ENCODE measurements at regions not wholly inside any gene's neighbourhood (a gene's known extent, or its start where the extent isn't known, plus 50 kb on each side); places are given as distances from the start of the nearest gene placed in this dataset.

DNA sequence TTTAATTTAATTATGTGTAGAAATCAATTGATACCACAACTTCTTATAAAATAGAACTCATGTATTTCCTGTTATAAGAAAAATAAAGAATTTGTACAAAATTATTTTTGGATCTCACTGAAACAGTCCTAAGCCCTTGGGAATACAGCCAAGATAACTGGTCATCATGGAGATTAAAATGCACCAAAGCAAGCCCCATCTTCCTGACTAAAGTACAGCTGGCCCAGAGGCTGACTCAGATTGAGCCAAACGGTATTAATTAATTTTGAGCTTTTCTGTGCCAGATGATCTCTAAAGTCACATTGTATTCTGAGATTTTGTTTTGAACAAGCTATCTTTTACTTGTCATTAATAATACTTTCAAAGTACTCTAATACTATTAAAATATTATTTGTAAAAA, 978.5 kb downstream of the TBC1D32 start:
- Histone ChIP-seq H3K4me3 (ENCODE audit: severe bottlenecking) (no peak overlapping the region), H3K9me3 (ENCODE audit: severe bottlenecking) (no peaks in the 10 kb centered on the region), H3K36me3 (ENCODE audit: low read depth) (no peaks in the 10 kb centered on the region), H3K27ac (ENCODE audit: poor library complexity, severe bottlenecking) (no peak overlapping the region), H3K4me1 (ENCODE audit: insufficient read depth, poor library complexity, severe bottlenecking) (peaks cover 9% of the 10 kb centered on the region), H3K27me3 (ENCODE audit: insufficient read depth, poor library complexity, severe bottlenecking) (no peaks in the 10 kb centered on the region)
- no peak for TF ChIP-seq CTCF (IDR thresholded peaks at IDR 0.05; ENCODE audit: poor library complexity, severe bottlenecking)
- ATAC-seq (ENCODE audit: low read depth) (no peak), DNase-seq (ENCODE audit: low spot score) (no peak)

DNA sequence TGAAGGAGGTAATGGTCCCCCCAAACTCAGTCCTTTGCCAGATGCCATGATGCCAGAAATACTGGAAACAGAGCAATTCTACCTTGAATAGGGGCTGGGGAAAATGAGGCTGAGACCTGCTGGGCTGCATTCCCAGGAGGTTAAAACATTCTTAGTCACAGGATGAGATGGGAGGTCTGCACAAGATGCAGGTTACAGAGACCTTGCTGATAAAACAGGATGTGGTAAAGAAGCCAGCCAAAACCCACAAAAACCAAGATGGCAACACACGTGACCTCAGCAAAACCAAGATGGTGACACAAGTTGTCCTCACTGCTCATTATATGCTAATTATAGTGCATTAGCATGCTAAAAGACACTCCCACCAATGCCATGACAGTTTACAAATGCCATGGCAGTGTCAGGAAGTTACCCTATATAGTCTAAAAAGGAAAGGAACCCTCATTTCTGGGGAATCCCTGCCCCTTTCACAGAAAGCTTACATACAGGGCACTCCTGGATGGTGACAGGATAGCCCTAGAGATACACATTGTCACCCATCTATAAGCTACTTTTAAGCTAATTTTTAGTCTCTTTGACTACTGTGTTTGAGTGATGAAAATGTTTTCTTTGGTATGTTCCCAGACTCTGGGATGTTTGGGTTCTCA, 979.7 kb downstream of the TBC1D32 start:
- no peaks in the 10 kb centered on the region for H3K36me3 ChIP-seq (ENCODE audit: low read depth)
- H3K27ac ChIP-seq (ENCODE audit: poor library complexity, severe bottlenecking), result peak overlapping the region; percentile 53
- H3K9me3 ChIP-seq (ENCODE audit: severe bottlenecking), result no peaks in the 10 kb centered on the region
- TF ChIP-seq CTCF (IDR thresholded peaks at IDR 0.05; ENCODE audit: poor library complexity, severe bottlenecking), result no peak
- H3K4me1 ChIP-seq (ENCODE audit: insufficient read depth, poor library complexity, severe bottlenecking), result peaks cover 9% of the 10 kb centered on the region
- ATAC-seq (ENCODE audit: low read depth) (peak; percentile 71), DNase-seq (ENCODE audit: low spot score) (no peak)
- H3K27me3 ChIP-seq (ENCODE audit: insufficient read depth, poor library complexity, severe bottlenecking), result no peaks in the 10 kb centered on the region
- no peak overlapping the region for H3K4me3 ChIP-seq (ENCODE audit: severe bottlenecking)

- ATAC-seq (ENCODE audit: low read depth) (no peak), DNase-seq (ENCODE audit: low spot score) (no peak)
- no peak for TF ChIP-seq CTCF (IDR thresholded peaks at IDR 0.05; ENCODE audit: poor library complexity, severe bottlenecking)
- H3K27me3 ChIP-seq (ENCODE audit: insufficient read depth, poor library complexity, severe bottlenecking), result no peaks in the 10 kb centered on the region
- no peaks in the 10 kb centered on the region for H3K9me3 ChIP-seq (ENCODE audit: severe bottlenecking)
- H3K27ac ChIP-seq (ENCODE audit: poor library complexity, severe bottlenecking), result no peak overlapping the region
- H3K4me3 ChIP-seq (ENCODE audit: severe bottlenecking), result no peak overlapping the region
- peaks cover 9% of the 10 kb centered on the region for H3K4me1 ChIP-seq (ENCODE audit: insufficient read depth, poor library complexity, severe bottlenecking)
- no peaks in the 10 kb centered on the region for H3K36me3 ChIP-seq (ENCODE audit: low read depth)
Observed at GRCh38 chr6:120352491-120352890, 981.8 kb downstream of the TBC1D32 start.

DNA sequence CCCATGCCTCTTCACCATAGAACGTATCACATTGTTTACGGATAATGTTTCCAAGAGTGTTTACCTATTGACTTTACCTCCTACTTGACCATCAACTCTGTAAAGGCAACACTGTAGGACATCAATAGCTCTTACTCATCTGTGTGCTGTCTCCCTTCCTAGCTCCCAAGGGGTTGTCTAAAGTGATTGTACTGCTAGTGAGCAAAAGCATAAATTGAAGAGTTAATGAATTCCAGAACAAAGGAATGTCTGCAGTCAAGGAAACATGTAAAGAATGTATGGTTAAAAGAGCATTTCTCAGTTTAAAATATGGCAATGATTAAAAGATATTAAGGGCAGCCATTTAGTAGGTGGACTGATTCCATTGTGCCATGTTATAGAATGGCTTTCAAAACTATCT, 985.4 kb downstream of the TBC1D32 start:
- Histone ChIP-seq H3K36me3 (ENCODE audit: low read depth) (no peaks in the 10 kb centered on the region), H3K27me3 (ENCODE audit: insufficient read depth, poor library complexity, severe bottlenecking) (no peaks in the 10 kb centered on the region), H3K9me3 (ENCODE audit: severe bottlenecking) (no peaks in the 10 kb centered on the region), H3K4me3 (ENCODE audit: severe bottlenecking) (no peak overlapping the region), H3K27ac (ENCODE audit: poor library complexity, severe bottlenecking) (no peak overlapping the region), H3K4me1 (ENCODE audit: insufficient read depth, poor library complexity, severe bottlenecking) (no peaks in the 10 kb centered on the region)
- DNase-seq (ENCODE audit: low spot score) (no peak), ATAC-seq (ENCODE audit: low read depth) (no peak)
- no peak for TF ChIP-seq CTCF (IDR thresholded peaks at IDR 0.05; ENCODE audit: poor library complexity, severe bottlenecking)

GRCh38 chr6:120328521-120328920, 979.0 kb upstream of the MAN1A1 start:
- Histone ChIP-seq H3K4me3 (ENCODE audit: severe bottlenecking) (no peak overlapping the region), H3K36me3 (ENCODE audit: low read depth) (no peaks in the 10 kb centered on the region), H3K9me3 (ENCODE audit: severe bottlenecking) (no peaks in the 10 kb centered on the region), H3K27me3 (ENCODE audit: insufficient read depth, poor library complexity, severe bottlenecking) (no peaks in the 10 kb centered on the region), H3K27ac (ENCODE audit: poor library complexity, severe bottlenecking) (no peak overlapping the region), H3K4me1 (ENCODE audit: insufficient read depth, poor library complexity, severe bottlenecking) (no peaks in the 10 kb centered on the region)
- TF ChIP-seq CTCF (IDR thresholded peaks at IDR 0.05; ENCODE audit: poor library complexity, severe bottlenecking), result no peak
- DNase-seq (ENCODE audit: low spot score) (no peak), ATAC-seq (ENCODE audit: low read depth) (no peak)
